Sigmoid colon (tissue), 4 donors: ENCODE measurements at regions not wholly inside any gene's neighbourhood (a gene's known extent, or its start where the extent isn't known, plus 50 kb on each side); places are given as distances from the start of the nearest gene placed in this dataset.

Experiments
- EP300 ChIP-seq, 4 donors: sonication (generic); formaldehyde crosslinking; IDR thresholded peaks; one replicate each; pipeline ENCODE4 v1.6.1; 2017; ENCODE audit warnings: antibody characterized with exemption in 4 of 4
- POLR2A ChIP-seq, 2 donors: fragments of 450-650 bp; IDR thresholded peaks; one replicate each; pipeline ENCODE4 v1.6.1; 2016; ENCODE audit warnings: antibody characterized with exemption in 2 of 2, mild to moderate bottlenecking in 2 of 2, moderate library complexity in 2 of 2
- POLR2AphosphoS5 ChIP-seq, 4 donors: sonication (generic); formaldehyde crosslinking; IDR thresholded peaks; one replicate each; pipeline ENCODE4 v1.6.1; 2017; ENCODE audit warnings: antibody characterized with exemption in 4 of 4
- TF ChIP-seq, protein P1 (sequence below), 4 experiments: fragments of 450-650 bp in 3 of 4; fragments of 200-600 bp in 1 of 4; IDR thresholded peaks; one replicate each; pipeline ENCODE4 v1.5.1; 2016 to 2019; ENCODE audit warnings: antibody characterized with exemption in 4 of 4, mild to moderate bottlenecking in 3 of 4, moderate library complexity in 2 of 4

DNA sequence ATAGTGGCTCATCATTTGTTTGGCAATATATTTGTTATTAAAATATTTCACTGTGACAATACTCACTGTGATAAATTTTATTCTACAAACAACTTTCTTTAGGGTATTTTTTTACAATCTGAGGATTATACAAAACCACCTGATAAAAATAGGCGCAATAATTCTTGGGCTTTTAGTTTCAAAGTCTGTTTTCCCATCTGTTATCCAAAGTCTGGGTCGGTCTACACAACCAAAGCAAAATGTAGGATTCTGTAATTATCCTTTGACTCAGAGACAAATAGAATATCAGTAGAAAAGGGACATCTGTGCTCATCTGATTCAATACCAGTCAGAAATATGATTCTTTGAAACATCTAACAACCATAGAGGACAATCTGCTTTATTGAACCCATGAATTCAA is 271.8 kb upstream of the AMIGO2 start:
- TF ChIP-seq, protein P1, sequence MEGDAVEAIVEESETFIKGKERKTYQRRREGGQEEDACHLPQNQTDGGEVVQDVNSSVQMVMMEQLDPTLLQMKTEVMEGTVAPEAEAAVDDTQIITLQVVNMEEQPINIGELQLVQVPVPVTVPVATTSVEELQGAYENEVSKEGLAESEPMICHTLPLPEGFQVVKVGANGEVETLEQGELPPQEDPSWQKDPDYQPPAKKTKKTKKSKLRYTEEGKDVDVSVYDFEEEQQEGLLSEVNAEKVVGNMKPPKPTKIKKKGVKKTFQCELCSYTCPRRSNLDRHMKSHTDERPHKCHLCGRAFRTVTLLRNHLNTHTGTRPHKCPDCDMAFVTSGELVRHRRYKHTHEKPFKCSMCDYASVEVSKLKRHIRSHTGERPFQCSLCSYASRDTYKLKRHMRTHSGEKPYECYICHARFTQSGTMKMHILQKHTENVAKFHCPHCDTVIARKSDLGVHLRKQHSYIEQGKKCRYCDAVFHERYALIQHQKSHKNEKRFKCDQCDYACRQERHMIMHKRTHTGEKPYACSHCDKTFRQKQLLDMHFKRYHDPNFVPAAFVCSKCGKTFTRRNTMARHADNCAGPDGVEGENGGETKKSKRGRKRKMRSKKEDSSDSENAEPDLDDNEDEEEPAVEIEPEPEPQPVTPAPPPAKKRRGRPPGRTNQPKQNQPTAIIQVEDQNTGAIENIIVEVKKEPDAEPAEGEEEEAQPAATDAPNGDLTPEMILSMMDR (IDR thresholded peaks at IDR 0.05): no peak
- TF ChIP-seq EP300 (IDR thresholded peaks at IDR 0.05) (no peak), POLR2A (IDR thresholded peaks at IDR 0.05) (no peak), POLR2AphosphoS5 (IDR thresholded peaks at IDR 0.05) (no peak)
